ENCODE measurements at regions not wholly inside any gene's neighbourhood (a gene's known extent, or its start where the extent isn't known, plus 50 kb on each side); places are given as distances from the start of the nearest gene placed in this dataset.

- Histone ChIP-seq H3K4me2 (ENCODE audit: low read length) (no peak overlapping the region), H3K9me2 (ENCODE audit: insufficient read depth) (no peaks in the 10 kb centered on the region), H4K20me1 (ENCODE audit: insufficient read depth) (no peaks in the 10 kb centered on the region), H3K27me3 (ENCODE audit: insufficient read depth, low read length) (peaks cover 10% of the 10 kb centered on the region), H3K4me1 (ENCODE audit: control insufficient read depth in 1 of 2, insufficient read depth in 2 of 2, low read length in 2 of 2) (no peaks in the 10 kb centered on the region), H3K79me2 (ENCODE audit: insufficient read depth, low read length) (no peaks in the 10 kb centered on the region), H3K36me3 (ENCODE audit: control insufficient read depth in 1 of 2, insufficient read depth in 2 of 2, low read length in 2 of 2) (no peaks in the 10 kb centered on the region), H3K27ac (ENCODE audit: low read depth, low read length) (no peak overlapping the region), H3K9ac (ENCODE audit: low read length) (no peak overlapping the region), H2AFZ (ENCODE audit: low read depth, low read length, poor library complexity, severe bottlenecking) (no peak overlapping the region), H3K4me3 (replicated peaks in 1 of 2; ENCODE audit: low read depth in 1 of 2, low read length in 2 of 2) (no peak overlapping the region), H3K9me3 (ENCODE audit: control insufficient read depth in 1 of 2, insufficient read depth in 1 of 2, low read depth in 1 of 2, low read length in 2 of 2) (peaks cover 0 to 4% of the 10 kb centered on the region in 2 experiments; a peak in 1 of 4 replicates)
- RAD21 ChIA-PET (ENCODE audit: low non-redundant PET in 1 of 2, low total read pairs in 2 of 2, uncharacterized antibody in 2 of 2, unreplicated experiment in 2 of 2): no interaction called here
- CTCF ChIA-PET: no interaction called here
- no TSS peak for BruUV-seq (replicated peaks)
- no peak for DNase-seq (ENCODE audit: low read depth, low spot score)
- ATAC-seq: peak; percentile 30; the same call in 1 of the 2 replicates
- intact Hi-C loops (cut with micrococcal nuclease): no loop called here
- TF ChIP-seq ELF1 (IDR thresholded peaks at IDR 0.05; ENCODE audit: borderline replicate concordance, low read depth) (no peak), ZBTB33 (IDR thresholded peaks at IDR 0.05; ENCODE audit: extremely low read depth, insufficient replicate concordance, low read length) (no peak), SIN3A (IDR thresholded peaks at IDR 0.05; ENCODE audit: low read depth) (no peak), TCF7L2 (IDR thresholded peaks at IDR 0.05; ENCODE audit: borderline replicate concordance, extremely low read depth, insufficient read depth, insufficient read length) (no peak), FOSL1 (IDR thresholded peaks at IDR 0.05; ENCODE audit: low read depth) (no peak), CBX3 (IDR thresholded peaks at IDR 0.05; ENCODE audit: low read depth) (no peak), JUND (IDR thresholded peaks at IDR 0.05) (no peak), ZNF274 (IDR thresholded peaks at IDR 0.05; ENCODE audit: low read depth, low read length) (no peak), MAX (IDR thresholded peaks at IDR 0.05) (no peak), EZH2phosphoT487 (IDR thresholded peaks at IDR 0.05; ENCODE audit: borderline replicate concordance) (no peak), RAD21 (IDR thresholded peaks at IDR 0.05; ENCODE audit: low read depth) (no peak), EGR1 (IDR thresholded peaks at IDR 0.05; ENCODE audit: low read depth) (no peak), YY1 (IDR thresholded peaks at IDR 0.05; ENCODE audit: extremely low read depth, insufficient replicate concordance, low read depth, low read length) (no peak), CTCF (IDR thresholded peaks at IDR 0.05 in 2 of 3, conservative IDR thresholded peaks at IDR 0.05 in 1 of 3; ENCODE audit: borderline replicate concordance in 1 of 3, insufficient read depth in 1 of 3, low read depth in 2 of 3, low read length in 2 of 3) (no peak), CEBPB (IDR thresholded peaks at IDR 0.05; ENCODE audit: low read depth) (no peak), ZFX (IDR thresholded peaks at IDR 0.05) (no peak), REST (IDR thresholded peaks at IDR 0.05; ENCODE audit: low read depth) (no peak), EZH2 (IDR thresholded peaks at IDR 0.05) (no peak), SP1 (IDR thresholded peaks at IDR 0.05; ENCODE audit: low read depth) (no peak), POLR2A (IDR thresholded peaks at IDR 0.05; ENCODE audit: borderline replicate concordance, extremely low read depth, insufficient read depth, insufficient read length) (no peak)
- POLR2A ChIA-PET: no interaction called here
Measured at GRCh38 chr22:49297871-49298721, 529.6 kb downstream of the BRD1 start.
